ENCODE measurements at regions not wholly inside any gene's neighbourhood (a gene's known extent, or its start where the extent isn't known, plus 50 kb on each side); places are given as distances from the start of the nearest gene placed in this dataset.

- TF ChIP-seq CTCF (IDR thresholded peaks at IDR 0.05) (no peak), POLR2A (IDR thresholded peaks at IDR 0.05) (no peak)
These were observed 197.0 kb upstream of the MEIS1 start for GRCh38 chr2:66237803-66238379.
